H1 (cell line): ENCODE measurements at regions not wholly inside any gene's neighbourhood (a gene's known extent, or its start where the extent isn't known, plus 50 kb on each side); places are given as distances from the start of the nearest gene placed in this dataset.
"Not testable (repeated sequence)": the region's sequence is repeated elsewhere in the genome, so short reads cannot be mapped to it uniquely, and the experiment has no call there.

Experiments
- CTCF ChIA-PET: fragments of 300-600 bp; sonication (Branson Sonifier 250); formaldehyde crosslinking; loops from one replicate; lab custom pipeline; 2021; ENCODE audit not compliant: partially characterized antibody; lab: Charles Lee
- POLR2A ChIA-PET: fragments of 300-600 bp; sonication (Branson Sonifier 250); formaldehyde crosslinking; loops from one replicate; lab custom pipeline; 2021; ENCODE audit warnings: inconsistent platforms; ENCODE audit not compliant: partially characterized antibody; lab: Charles Lee
- DNase-seq, 2 experiments: peaks; one replicate each; pipeline versions ENCODE4 v3.0.0 to v3.0.0-alpha.2; 2010 to 2022; ENCODE audit warnings: low spot score in 2 of 2, low read depth in 1 of 2, mixed read lengths in 1 of 2
- FAIRE-seq: peaks from 2 replicates; lab custom pipeline; 2011; peaks lifted over from hg19 to GRCh38; lab: Jason Lieb, UNC
- H2AFZ ChIP-seq: 2 replicates; pipeline ENCODE4 v1.8.1; 2012; ENCODE audit warnings: low read length, inconsistent platforms
- H2AK5ac ChIP-seq: 2 replicates; pipeline ENCODE4 v1.6.1; 2013; ENCODE audit warnings: low read depth, low read length
- H2BK120ac ChIP-seq: replicated peaks from 2 replicates; pipeline ENCODE3; 2013; ENCODE audit warnings: low read depth, low read length, inconsistent platforms
- H2BK12ac ChIP-seq: 2 replicates; pipeline ENCODE4 v1.6.1; 2013; ENCODE audit warnings: low read depth, low read length
- H2BK15ac ChIP-seq: 2 replicates; pipeline ENCODE4 v1.6.1; 2013; ENCODE audit warnings: low read length
- H2BK20ac ChIP-seq: 2 replicates; pipeline ENCODE4 v1.6.1; 2013; ENCODE audit warnings: low read length
- H2BK5ac ChIP-seq: 2 replicates; pipeline ENCODE4 v1.6.1; 2013; ENCODE audit warnings: low read depth, low read length
- H3K14ac ChIP-seq: 2 replicates; pipeline ENCODE4 v1.6.1; 2013; ENCODE audit warnings: inconsistent platforms; ENCODE audit not compliant: insufficient read length
- H3K18ac ChIP-seq: 2 replicates; pipeline ENCODE4 v1.6.1; 2013; ENCODE audit warnings: low read length; ENCODE audit errors: extremely low read depth
- H3K23ac ChIP-seq: 2 replicates; pipeline ENCODE4 v1.6.1; 2013; ENCODE audit warnings: inconsistent platforms; ENCODE audit not compliant: insufficient read length
- H3K23me2 ChIP-seq: 2 replicates; pipeline ENCODE4 v1.6.1; 2013; ENCODE audit warnings: low read depth, low read length
- H3K27ac ChIP-seq: 2 replicates; pipeline ENCODE4 v1.6.1; 2011; ENCODE audit warnings: low read depth, low read length, inconsistent platforms
- H3K27me3 ChIP-seq, 4 experiments: replicated peaks in 1 of 4; 1 replicate in 1 of 4; 2 replicates in 3 of 4; pipeline versions ENCODE4 v1.6.1 to v1.8.1; 2011 to 2013; ENCODE audit warnings: low read length in 3 of 4, mild to moderate bottlenecking in 3 of 4, inconsistent platforms in 2 of 4, mixed read lengths in 2 of 4, moderate library complexity in 1 of 4; ENCODE audit not compliant: control insufficient read depth in 3 of 4, insufficient read depth in 3 of 4; ENCODE audit errors: extremely low read depth in 1 of 4
- H3K36me3 ChIP-seq, 4 experiments: 2 replicates each; pipeline versions ENCODE4 v1.6.1 to v1.8.1; 2011 to 2013; ENCODE audit warnings: mild to moderate bottlenecking in 4 of 4, low read length in 3 of 4, moderate library complexity in 2 of 4, control low read depth in 1 of 4, inconsistent platforms in 1 of 4; ENCODE audit not compliant: insufficient read depth in 4 of 4, control insufficient read depth in 2 of 4
- H3K4ac ChIP-seq: replicated peaks from 2 replicates; pipeline ENCODE3; 2013; ENCODE audit warnings: low read length, low read depth, mixed read lengths, inconsistent platforms; ENCODE audit not compliant: insufficient read length
- H3K4me1 ChIP-seq, 4 experiments: replicated peaks in 1 of 4; 1 replicate in 1 of 4; 2 replicates in 3 of 4; pipeline versions ENCODE4 v1.6.1 to v1.8.1; 2011 to 2013; ENCODE audit warnings: low read length in 3 of 4, inconsistent platforms in 2 of 4, mixed read lengths in 1 of 4; ENCODE audit not compliant: insufficient read depth in 4 of 4, control insufficient read depth in 3 of 4
- H3K4me2 ChIP-seq, 2 experiments: 2 replicates each; pipeline versions ENCODE4 v1.6.1 to v1.8.1; 2011 to 2013; ENCODE audit warnings: low read depth in 2 of 2, low read length in 2 of 2, control low read depth in 1 of 2, inconsistent platforms in 1 of 2, mild to moderate bottlenecking in 1 of 2; ENCODE audit not compliant: insufficient read depth in 1 of 2
- H3K4me3 ChIP-seq, 4 experiments: fragments of 200-600, 300-600 bp in 1 of 4; sonication (generic), shearing (Covaris generic), sonication (Bioruptor Twin) in 1 of 4; 2 replicates each; pipeline versions ENCODE4 v1.5.1 to v1.8.1; 2011 to 2016; ENCODE audit warnings: low read length in 4 of 4, low read depth in 3 of 4, control low read depth in 2 of 4, inconsistent platforms in 2 of 4, mild to moderate bottlenecking in 2 of 4, mixed read lengths in 1 of 4, moderate library complexity in 1 of 4; ENCODE audit not compliant: insufficient read depth in 2 of 4; ENCODE audit errors: extremely low read depth in 1 of 4
- H3K56ac ChIP-seq: replicated peaks from 2 replicates; pipeline ENCODE3; 2013; ENCODE audit warnings: low read depth, mild to moderate bottlenecking, mixed read lengths, low read length, inconsistent platforms; ENCODE audit not compliant: insufficient read length
- H3K79me1 ChIP-seq: 2 replicates; pipeline ENCODE4 v1.6.1; 2013; ENCODE audit warnings: low read depth, low read length, control low read depth
- H3K79me2 ChIP-seq, 2 experiments: 2 replicates each; pipeline versions ENCODE4 v1.6.1 to v1.8.1; 2012 to 2013; ENCODE audit warnings: low read length in 2 of 2, mild to moderate bottlenecking in 2 of 2, inconsistent platforms in 1 of 2; ENCODE audit not compliant: insufficient read depth in 2 of 2, control insufficient read depth in 1 of 2
- H3K9ac ChIP-seq, 4 experiments: replicated peaks in 1 of 4; 1 replicate in 1 of 4; 2 replicates in 3 of 4; pipeline versions ENCODE4 v1.6.1 to v1.8.1; 2011 to 2013; ENCODE audit warnings: low read depth in 3 of 4, low read length in 3 of 4, control low read depth in 2 of 4, mild to moderate bottlenecking in 2 of 4, moderate library complexity in 2 of 4, inconsistent platforms in 1 of 4; ENCODE audit errors: extremely low read depth in 1 of 4
- H3K9me3 ChIP-seq, 2 experiments: 2 replicates each; pipeline versions ENCODE4 v1.6.1 to v1.8.1; 2012 to 2013; ENCODE audit warnings: mild to moderate bottlenecking in 2 of 2, moderate library complexity in 2 of 2, control low read depth in 1 of 2, inconsistent platforms in 1 of 2, low read depth in 1 of 2, low read length in 1 of 2, mixed read lengths in 1 of 2; ENCODE audit not compliant: insufficient read depth in 2 of 2
- H4K20me1 ChIP-seq, 2 experiments: replicated peaks in 1 of 2; 2 replicates each; pipeline versions ENCODE3 to v1.8.1; 2011 to 2013; ENCODE audit warnings: inconsistent platforms in 2 of 2, low read length in 2 of 2, mild to moderate bottlenecking in 1 of 2; ENCODE audit not compliant: insufficient read depth in 2 of 2, control insufficient read depth in 1 of 2
- H4K5ac ChIP-seq: 2 replicates; pipeline ENCODE4 v1.6.1; 2013; ENCODE audit warnings: low read length, low read depth, mixed read lengths, inconsistent platforms; ENCODE audit not compliant: insufficient read length
- H4K8ac ChIP-seq: 2 replicates; pipeline ENCODE4 v1.8.0; 2013; ENCODE audit warnings: mild to moderate bottlenecking, moderate library complexity, low read length, inconsistent platforms; ENCODE audit not compliant: insufficient read depth; ENCODE audit errors: extremely low read depth
- H4K91ac ChIP-seq: replicated peaks from 2 replicates; pipeline ENCODE3; 2013; ENCODE audit warnings: low read length, mixed read lengths, inconsistent platforms; ENCODE audit not compliant: insufficient read length
- CEBPB ChIP-seq: IDR thresholded peaks from 2 replicates; pipeline ENCODE4 v1.6.1; 2012; ENCODE audit warnings: low read depth, low read length
- WGBS, 2 experiments: shearing (Covaris generic) in 1 of 2; methylation state at CpG; one replicate each; pipeline versions ENCODE4 v1.1.6 to v1.1.7; 2013 to 2015; ENCODE audit warnings: low lambda C conversion rate in 2 of 2, mixed read lengths in 2 of 2, inconsistent platforms in 1 of 2, low coverage in 1 of 2, missing lambda C conversion rate in 1 of 2; ENCODE audit not compliant: insufficient replicate concordance in 2 of 2, insufficient coverage in 1 of 2, insufficient read length in 1 of 2; ENCODE audit errors: extremely low coverage in 1 of 2, missing lambda C conversion rate in 1 of 2; 5-methylcytosine and 5-hydroxymethylcytosine counted together

DNA sequence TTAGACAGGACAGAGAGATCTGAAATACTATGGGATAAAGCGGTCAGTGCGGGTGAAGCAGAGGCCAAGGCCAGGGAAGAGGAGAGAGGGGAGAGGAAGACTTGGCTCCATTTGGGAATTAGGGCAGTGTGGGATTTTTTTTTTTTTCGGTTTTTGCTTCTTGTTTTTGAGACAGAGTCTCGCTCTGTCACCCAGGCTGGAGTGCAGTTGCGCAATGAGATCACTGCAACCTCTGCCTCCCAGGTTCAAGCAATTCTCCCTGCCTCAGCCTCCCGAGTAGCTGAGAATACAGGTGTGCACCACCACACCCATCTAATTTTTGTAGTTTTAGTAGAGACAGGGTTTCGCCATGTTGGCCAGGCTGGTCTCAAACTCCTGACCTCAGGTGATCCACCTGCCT, 71.6 kb upstream of the FGFR2 start:
- H2BK15ac ChIP-seq = 0 out of 2 replicates have a peak overlapping the region, but pooled peaks have one; percentile 38
- peaks cover 4 to 16% (median 10%) of the 10 kb centered on the region in 4 experiments; a peak in 6 of 7 replicates for H3K4me1 ChIP-seq
- not testable (repeated sequence) for H3K27ac ChIP-seq, H3K4me2 ChIP-seq, H3K27me3 ChIP-seq, DNase-seq, H4K5ac ChIP-seq, H2BK20ac ChIP-seq, H3K56ac ChIP-seq, H3K4me3 ChIP-seq, H3K18ac ChIP-seq, H4K8ac ChIP-seq, H4K91ac ChIP-seq, H2BK12ac ChIP-seq, FAIRE-seq
- 95% methylated on average over 7 of the region's 7 CpGs; no CpG with 5 or more reads in 1 of the 2 experiments for WGBS, 2 experiments
- CTCF ChIA-PET = interaction anchor here (4.0 kb wide), 1 partner anchor 8 kb away, joined by 25 read pairs; no protein-coding TSS in a partner anchor
- peak; percentile 68 for TF ChIP-seq CEBPB
- TF ChIP-seq, all 59 proteins: peak for 1; not testable (repeated sequence) for 58
- H2AK5ac ChIP-seq, H3K23ac ChIP-seq, H3K9ac ChIP-seq, H3K14ac ChIP-seq, H3K79me1 ChIP-seq, H3K4ac ChIP-seq, H3K79me2 ChIP-seq, H4K20me1 ChIP-seq, H2BK5ac ChIP-seq, H2BK120ac ChIP-seq, H3K9me3 ChIP-seq, H3K23me2 ChIP-seq, H3K36me3 ChIP-seq: not testable (repeated sequence)
- 0 out of 2 replicates have a peak overlapping the region, but pooled peaks have one; percentile 13 for H2AFZ ChIP-seq
- POLR2A ChIA-PET = interaction anchor here (0.7 kb wide), 1 partner anchor 8 kb away, joined by 3 read pairs; no protein-coding TSS in a partner anchor
